ENCODE measurements at regions not wholly inside any gene's neighbourhood (a gene's known extent, or its start where the extent isn't known, plus 50 kb on each side); places are given as distances from the start of the nearest gene placed in this dataset.

GRCh38 chr7:41207141-41207540 lies 495.7 kb downstream of the INHBA start:
- no peak for DNase-seq

DNA sequence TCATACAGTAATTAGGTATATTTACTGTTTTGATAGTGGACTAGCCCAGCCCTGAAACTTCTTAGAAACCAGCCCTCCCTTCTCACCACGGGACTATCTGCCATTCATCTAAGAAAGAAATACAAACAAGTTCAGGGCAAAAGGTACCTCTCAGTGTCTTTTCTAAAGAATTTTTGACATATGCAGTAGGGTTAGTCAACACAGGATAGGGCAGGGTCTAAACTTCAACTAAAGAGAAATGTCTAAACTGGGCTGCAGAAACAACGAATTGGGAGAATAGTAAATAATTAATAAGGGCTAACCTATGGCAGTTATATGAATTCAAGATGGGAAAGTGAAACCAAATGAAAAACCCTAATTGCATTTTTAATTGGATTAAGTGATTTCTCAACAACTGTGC lies 496.6 kb downstream of the INHBA start:
- DNase-seq = no peak

DNA sequence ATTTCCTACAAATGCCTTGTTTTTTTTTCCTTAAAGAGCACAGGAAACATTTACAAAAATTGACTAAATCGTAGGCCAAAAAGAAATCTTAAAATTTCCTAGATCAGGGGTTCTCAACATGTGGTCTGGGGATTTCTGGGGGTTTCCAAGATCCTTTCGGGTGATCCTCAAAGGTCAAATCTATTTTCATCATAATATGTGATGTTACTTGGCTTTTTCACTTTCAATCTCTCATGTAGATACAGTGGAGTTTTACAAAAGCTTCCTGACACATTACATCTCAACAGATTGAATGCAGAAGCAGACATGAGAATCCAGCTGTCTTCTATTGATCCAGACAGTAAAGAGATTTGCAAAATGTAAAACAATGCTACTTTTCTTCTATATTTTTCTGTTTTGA lies 497.3 kb downstream of the INHBA start:
- DNase-seq = no peak

DNA sequence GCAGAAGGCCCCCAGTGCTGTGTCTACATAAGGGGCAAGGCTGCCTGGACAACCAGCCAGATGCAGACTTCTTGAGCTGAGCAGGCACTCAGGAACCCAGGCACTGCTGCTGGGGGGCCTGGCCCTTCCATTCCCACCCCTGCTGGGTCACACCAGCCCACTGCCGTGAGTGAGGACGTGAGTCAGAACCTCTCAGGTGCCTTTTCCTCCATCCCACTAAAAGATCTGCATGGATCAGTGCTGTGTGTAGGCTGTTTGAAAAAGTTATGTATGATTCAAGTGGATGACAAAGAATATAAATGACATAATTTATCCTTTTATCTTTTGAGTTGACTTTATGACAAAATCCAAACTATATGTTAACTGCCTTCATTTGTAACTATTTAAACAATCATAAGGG lies 499.3 kb downstream of the INHBA start:
- no peak for DNase-seq

- DNase-seq = no peak
Observed at GRCh38 chr7:41201021-41201420, 501.9 kb downstream of the INHBA start.

DNA sequence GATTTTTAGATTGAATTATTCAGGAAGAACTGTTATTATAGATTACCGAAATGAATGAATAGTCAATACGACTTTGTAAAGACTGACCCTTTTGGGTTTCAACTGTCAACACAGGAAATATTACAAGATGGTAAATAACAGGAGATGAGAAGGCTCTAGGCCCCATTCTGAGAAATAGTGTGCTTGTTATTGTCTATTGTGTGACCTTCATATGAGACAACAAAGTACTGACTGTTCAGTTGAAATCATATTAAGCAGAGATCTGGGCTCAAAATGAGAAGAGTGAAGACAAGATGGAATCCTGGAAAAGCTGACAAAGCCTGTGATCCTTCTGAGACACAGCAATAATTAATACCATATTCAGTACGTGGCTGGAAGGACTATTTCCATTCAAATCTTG lies 503.8 kb downstream of the INHBA start:
- no peak for DNase-seq

DNA sequence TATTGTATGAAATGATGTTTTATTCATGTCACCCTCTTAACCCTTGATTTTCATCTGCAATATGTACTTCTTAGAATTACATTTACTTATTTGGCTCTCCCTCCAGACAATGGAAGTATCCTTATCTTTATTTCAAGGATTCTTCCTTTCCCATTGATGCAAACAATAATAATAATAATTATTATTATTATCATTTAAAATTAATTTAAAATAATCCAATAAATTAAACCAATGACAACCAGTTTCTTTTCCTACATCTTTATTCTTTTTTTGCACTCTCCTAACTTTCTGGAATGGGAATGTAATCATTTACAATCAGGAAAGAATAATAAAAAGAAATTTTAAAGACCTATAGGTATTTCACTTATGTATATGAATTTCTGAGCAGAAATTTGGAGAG lies 504.4 kb downstream of the INHBA start:
- DNase-seq = no peak

GRCh38 chr7:41197769-41198168 lies 505.1 kb downstream of the INHBA start:
- no peak for DNase-seq

DNA sequence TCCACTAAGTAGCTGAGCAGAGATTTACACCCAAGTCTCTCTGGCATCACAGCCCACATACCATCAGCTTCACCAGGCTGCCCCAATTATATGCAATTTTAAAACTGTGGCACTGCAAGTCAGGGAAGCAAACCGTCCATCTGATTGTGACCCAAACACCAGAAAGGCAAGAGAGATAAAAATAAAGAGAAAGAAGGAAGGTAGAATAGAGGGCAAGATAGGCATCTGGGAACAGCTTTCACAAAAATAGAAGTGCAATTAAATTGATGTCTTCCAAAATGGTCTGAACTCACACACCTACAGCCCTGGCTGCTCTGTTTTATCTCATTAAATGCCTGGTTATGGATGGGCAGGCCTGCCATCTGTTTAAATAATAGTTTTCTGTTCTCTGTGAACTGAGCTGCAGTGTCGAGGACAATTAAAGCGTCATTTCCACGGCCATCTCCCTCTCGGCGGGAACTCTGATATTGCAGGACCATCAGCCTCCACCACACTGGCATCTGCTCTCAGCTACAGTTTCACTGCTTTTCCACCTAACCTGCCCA lies 509.1 kb downstream of the INHBA start:
- no peak for DNase-seq

DNA sequence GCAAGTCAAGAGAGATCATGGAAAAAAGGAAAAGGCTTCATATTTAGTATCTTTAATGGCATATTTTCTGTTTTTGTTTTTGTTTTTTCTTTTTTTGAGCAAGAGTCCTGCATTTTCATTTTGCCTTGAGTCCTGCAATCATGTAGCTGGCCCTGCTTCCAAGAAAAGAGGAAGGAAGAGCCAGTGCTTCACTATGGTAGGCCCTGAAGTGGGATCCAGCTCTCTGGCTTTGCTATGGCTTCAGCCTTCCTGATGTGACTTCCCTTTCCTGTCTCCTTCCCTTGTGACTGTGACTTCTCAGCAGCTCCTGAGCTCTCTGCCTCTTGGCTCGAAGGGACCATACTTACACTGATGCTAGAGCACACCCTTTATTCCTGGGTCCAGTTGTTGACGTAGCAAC lies 512.3 kb downstream of the INHBA start:
- DNase-seq = no peak

- no peak for DNase-seq
Observed at GRCh38 chr7:41189866-41190265, 513.0 kb downstream of the INHBA start.

DNA sequence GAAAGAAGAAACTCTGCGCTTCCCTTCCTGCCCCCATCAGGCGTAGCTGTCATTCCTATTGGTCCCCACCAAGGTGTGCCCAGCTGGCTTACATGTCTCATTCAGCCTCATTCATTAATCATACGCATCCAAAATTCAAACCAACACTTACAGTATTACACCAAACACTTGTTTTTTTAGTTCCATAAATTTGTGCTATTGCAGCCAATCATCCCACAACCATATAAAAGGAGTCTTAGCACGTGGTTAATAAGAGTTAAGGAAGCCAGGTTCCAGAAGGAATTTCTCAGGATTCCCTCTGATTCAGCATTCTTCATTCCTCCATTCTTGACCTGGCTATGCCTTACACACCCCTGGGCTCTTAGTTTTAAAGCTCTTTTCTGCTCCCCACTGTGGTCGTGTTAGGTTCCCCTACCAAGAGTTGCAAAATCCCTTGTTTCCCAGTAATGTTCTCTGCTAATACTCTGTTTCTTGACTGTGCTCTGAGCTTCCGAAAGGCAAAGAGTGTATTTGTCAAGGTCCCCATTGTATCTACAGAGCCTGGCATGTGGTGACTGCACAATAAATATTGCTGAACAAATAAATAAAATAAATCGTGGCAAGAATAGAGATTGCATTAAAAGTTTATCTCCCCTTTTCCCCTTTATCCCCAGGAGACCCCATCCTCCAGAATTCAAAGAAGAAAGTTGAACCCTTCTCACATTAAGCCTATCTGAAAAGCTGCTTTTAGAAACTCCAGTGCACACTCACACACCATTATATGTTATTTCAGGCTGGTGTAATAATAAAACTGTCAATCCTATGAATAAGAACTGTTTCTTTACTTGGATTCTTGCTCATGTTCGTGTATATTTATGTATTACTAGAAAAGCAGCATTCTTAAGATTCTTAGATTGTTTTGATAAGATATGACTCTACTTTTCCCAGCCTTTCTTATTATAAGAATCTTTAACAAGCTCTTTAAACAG lies 514.4 kb downstream of the INHBA start:
- no peak for DNase-seq

GRCh38 chr7:41187322-41187721 lies 515.6 kb downstream of the INHBA start:
- DNase-seq = no peak

GRCh38 chr7:41185851-41186250 lies 517.0 kb downstream of the INHBA start:
- DNase-seq = no peak

GRCh38 chr7:41183741-41184140 lies 519.1 kb downstream of the INHBA start:
- no peak for DNase-seq

GRCh38 chr7:41182782-41183181 lies 520.1 kb downstream of the INHBA start:
- DNase-seq = no peak

- no peak for DNase-seq
Observed at GRCh38 chr7:41175435-41175834, 527.5 kb downstream of the INHBA start.

DNA sequence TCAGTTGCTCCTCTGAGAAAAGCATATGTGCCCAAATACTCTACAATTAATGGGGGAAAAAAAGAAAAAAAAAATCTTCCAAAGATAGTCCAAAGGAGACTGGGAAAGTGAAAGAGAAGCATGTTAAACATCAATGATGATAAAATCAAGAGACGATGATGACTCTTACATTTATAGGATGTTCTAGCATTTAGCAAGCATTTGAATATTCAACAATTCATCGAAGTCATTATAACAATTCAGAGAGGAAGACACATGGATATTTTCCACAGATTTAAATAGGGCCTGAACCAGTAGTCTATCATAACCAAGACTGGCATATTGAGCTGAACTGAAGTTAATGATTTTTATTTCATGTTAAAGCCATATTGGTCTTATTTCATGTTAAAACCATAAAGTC lies 528.4 kb downstream of the INHBA start:
- no peak for DNase-seq

- DNase-seq = no peak
Observed at GRCh38 chr7:41170466-41170865, 532.4 kb downstream of the INHBA start.

DNA sequence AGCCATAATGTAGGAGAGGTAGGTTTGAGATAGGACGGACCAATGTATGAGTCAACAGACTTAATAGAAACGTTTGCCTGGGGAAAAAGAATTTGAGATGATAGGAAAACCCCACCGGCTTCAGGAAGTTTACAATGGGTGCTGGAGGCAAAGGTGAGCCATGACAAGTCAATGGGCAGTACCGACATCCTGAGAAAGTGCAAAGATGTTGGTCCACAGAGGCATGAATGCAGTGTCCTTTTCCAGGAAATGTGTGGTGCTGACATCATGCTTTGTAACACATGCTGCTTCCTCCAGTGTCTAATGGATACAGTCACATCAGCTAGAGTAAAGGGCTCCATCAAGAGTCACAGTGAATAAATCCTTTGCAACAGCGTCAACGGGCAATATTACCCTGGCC lies 533.6 kb downstream of the INHBA start:
- no peak for DNase-seq

- no peak for DNase-seq
Observed at GRCh38 chr7:41167836-41168235, 535.1 kb downstream of the INHBA start.

DNA sequence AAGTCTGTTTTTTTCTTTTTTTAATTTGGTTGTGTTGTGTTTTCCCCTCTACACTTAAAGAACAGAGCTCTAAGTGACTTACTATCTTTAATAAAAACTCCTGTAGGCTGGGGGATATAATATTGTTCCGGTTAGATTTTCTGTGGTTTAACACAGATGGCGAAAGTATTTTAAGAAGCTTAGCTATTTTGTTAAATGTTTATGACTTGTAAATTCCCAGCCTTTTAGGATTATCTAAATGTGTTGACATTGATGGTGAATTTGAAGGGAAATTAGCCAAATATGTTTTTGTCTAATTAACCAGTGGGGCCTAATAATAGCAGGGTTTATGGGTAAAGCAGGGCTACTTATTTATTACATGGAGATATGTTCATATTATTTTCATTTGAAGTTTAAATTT lies 538.5 kb downstream of the INHBA start:
- DNase-seq = no peak

DNA sequence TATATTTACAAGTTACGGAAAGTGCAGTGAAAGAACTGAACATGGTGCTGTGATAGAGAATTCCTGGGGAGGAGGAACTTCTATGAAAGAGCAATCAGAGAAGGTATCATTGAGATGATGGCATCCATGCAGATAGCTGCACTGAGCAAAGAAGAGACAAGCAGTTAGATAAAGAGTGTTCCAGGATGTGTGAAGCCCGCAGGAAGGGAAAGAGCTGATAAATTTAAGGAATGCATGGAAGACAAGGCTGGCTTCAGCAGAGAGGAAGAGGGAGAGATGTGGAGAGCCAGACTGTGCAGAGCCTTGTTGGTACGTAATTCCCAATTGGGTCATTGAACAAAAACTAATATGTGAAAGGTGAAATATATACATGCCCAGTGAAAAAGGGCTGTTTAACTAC lies 538.9 kb downstream of the INHBA start:
- no peak for DNase-seq

- DNase-seq = no peak
Observed at GRCh38 chr7:41162612-41163011, 540.3 kb downstream of the INHBA start.

Measured in hematopoietic multipotent progenitor cell treated with erythropoietin and hydrocortisone succinate and interleukin-3 and kit ligand, for 8 days (in vitro differentiated cells).